H4 (cell line): ENCODE measurements at regions not wholly inside any gene's neighbourhood (a gene's known extent, or its start where the extent isn't known, plus 50 kb on each side); places are given as distances from the start of the nearest gene placed in this dataset.
"Not testable (repeated sequence)": the region's sequence is repeated elsewhere in the genome, so short reads cannot be mapped to it uniquely, and the experiment has no call there.

ENCODE experiments used
- DNase-seq: peaks from one replicate; pipeline ENCODE4 v3.0.0-alpha.2; 2015; ENCODE audit warnings: low spot score

DNA sequence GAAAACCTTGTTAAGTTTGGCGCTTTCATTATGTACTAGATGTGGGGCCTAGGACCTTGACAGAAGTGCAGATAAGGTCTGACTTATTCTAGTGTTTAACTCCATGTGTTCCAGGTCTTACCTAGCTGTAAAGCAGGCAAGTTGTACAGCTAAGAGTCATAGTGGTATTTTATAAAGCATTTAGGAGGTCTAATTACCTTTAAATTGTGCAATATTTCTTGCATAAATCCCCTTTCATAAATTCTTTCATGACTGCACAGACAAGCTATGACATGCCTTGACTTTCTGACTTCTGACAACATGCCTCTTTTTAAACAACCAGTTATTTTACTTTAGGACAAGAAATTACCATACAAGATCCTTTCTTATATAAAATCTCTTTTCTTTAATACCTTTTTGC lies 151.6 kb upstream of the VSTM2A start:
- no peak for DNase-seq

DNA sequence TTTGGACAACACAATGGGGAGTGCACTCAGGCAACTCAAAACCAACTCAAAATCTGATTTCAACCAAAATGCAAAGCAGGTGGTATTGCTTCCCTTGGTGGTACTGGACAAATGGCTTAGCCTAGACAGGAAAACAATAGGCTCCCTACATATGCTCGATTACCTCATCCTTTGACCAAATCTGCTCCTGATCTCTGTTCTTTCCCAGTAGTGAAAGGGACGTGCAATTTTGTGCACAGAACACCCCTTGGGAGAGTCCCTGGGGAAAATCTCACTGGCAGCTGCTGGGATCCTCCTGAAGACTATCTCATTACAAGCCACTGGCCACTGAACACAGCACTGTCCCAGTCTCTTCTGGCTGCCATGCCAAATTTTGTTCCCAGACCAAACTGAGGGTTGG lies 149.2 kb upstream of the VSTM2A start:
- DNase-seq = no peak

GRCh38 chr7:54394834-54395233 lies 147.3 kb upstream of the VSTM2A start:
- no peak for DNase-seq

DNA sequence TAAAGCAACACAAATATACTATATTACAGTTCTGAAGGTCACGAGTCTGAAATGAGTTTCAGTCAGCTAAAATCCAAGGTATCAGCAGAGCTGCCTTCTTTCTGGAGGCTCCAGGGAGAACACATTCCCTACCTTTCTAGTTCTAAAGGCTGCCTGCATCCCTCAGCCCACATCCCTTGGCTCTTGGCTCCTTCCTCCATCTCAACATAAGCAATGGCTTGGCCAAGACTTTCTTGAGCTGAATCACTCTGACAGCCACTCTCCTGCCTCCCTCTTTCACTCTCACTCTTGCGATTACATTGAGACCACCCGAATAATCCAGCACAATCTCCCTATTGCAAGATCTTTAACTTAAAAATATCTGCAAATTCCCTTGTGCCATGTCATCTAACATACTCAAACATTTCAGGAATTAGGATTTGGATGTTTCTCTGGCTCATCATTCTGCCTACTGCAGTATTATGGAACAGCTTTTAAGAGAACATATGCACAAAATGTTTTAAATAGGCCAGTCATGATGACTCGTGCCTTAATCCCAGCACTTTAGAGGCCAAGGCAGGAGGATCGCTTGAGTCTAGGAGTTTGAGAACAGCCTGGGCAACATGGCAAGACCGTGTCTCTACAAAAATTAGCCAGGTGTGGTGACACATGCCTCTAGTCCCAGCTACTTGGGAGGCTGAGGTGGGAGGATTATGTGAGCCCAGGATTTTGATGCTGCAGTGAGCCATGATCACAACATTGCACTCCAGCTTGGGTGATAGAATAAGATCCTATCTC lies 144.2 kb upstream of the VSTM2A start:
- DNase-seq = no peak

DNA sequence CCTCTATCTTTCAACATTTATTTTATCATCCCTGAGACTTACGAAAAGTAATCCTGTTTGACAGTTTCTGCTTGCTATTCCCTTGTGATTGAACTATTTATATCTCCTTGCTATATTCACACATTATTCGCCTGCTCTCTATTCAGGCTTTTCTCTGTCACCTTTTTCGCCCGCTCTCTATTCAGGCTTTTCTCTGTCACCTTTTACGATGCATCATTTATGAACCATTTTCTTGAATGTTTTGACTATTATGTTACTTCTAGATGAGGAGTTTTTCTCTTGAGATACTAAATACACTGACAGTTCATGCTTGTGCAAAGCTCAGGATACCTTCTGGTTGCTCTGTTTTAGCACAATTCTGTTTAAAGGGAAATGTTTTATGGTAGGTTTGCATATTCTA lies 143.3 kb upstream of the VSTM2A start:
- no peak for DNase-seq

- DNase-seq = no peak
These were observed 132.3 kb upstream of the VSTM2A start for GRCh38 chr7:54409917-54410316.

DNA sequence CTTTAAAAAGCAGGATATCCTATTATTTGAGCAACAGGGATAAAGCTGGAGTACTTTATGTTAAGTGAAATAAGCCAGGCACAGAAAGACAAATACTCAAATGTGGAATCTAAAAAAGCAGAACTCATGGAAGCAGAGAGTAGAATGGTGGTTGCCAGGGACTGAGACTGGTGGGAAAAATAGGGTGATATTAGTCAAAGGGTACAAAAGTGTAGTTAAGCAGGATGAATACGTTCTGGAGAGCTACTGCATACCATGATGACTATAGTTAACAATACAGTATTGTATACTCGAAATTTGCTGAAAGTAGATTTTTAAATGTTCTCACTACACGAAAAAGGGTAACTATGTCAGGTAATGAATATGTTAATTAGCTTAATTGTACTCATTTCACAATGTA lies 125.5 kb upstream of the VSTM2A start:
- no peak for DNase-seq

DNA sequence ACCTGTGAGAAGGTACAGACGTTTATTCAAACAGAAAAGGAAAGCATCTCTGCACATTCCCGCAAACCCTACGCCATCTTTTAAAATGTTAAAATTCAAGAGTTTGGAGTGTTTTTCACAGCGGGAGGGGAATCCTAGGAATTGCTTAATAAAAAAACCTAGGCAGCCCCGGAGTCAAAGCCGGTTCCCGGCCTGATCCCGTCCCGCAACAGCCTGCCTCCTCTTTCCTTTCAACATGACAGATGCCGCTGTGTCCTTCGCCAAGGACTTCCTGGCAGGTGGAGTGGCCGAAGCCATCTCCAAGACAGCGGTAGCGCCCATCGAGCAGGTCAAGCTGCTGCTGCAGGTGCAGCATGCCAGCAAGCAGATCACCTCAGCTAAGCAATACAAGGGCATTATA lies 123.0 kb upstream of the VSTM2A start:
- no peak for DNase-seq

DNA sequence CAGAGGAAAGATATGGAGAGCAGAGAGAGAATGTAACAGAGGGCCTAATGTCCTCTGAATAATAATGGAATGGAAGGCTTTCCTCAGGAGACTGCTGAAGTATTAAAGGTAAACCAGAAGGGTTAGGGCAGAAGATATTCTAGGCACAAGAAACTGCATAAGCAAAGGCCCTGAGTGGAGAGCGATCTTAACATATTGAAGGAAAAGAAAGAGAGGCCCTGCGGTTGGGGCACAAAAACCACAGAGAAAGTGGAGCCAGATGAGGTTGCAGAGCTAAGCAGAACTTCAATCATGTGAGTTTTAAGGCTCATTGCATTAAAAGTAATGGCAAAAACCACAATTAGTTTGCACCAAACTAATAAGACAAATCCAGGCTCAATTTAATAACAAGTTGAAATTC lies 115.8 kb upstream of the VSTM2A start:
- peak; percentile 26 for DNase-seq

DNA sequence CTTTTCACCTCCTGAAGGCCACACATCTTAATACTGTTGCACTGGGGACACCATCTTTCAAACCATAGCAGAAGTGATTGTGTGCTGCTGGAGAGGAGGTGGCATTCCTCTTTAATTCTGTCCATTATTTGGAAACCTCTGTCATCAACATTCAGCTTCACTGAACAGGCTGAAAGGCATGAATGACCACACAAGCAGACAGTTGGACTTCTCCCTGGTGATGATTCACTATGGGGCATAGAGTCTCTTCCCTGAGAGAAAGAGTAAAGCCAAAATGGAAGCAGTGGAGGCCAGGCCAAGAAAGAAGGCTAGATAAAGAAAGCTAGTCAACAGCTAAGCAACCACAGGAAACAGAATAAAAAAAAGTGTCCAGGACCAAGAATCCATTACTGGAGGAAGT lies 113.1 kb upstream of the VSTM2A start:
- no peak for DNase-seq

GRCh38 chr7:54439391-54439790 lies 102.8 kb upstream of the VSTM2A start:
- no peak for DNase-seq

- DNase-seq = not testable (repeated sequence)
These were observed 98.0 kb upstream of the VSTM2A start for GRCh38 chr7:54444046-54444686.

DNA sequence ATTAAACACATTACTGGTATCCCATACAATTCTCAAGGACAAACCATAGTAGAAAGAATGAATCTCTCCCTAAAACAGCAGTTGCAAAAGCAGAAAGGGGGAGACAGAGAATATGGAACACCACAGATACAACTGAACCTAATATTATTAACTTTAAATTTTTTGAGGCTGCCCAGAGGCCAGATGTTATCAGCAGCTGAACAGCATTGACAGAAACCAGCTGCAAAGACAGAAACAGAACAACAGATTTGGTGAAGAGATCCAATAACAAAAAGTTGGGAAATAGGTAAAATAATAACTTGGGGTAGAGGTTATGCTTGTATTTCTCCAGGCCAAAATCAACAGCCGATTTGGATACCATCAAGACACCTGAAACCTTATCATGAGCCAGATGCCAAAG lies 89.0 kb upstream of the VSTM2A start:
- not testable (repeated sequence) for DNase-seq

- DNase-seq = not testable (repeated sequence)
These were observed 87.5 kb upstream of the VSTM2A start for GRCh38 chr7:54454700-54455099.

GRCh38 chr7:54465095-54465494 lies 77.1 kb upstream of the VSTM2A start:
- no peak for DNase-seq

- no peak for DNase-seq
These were observed 72.4 kb upstream of the VSTM2A start for GRCh38 chr7:54469740-54470139.

DNA sequence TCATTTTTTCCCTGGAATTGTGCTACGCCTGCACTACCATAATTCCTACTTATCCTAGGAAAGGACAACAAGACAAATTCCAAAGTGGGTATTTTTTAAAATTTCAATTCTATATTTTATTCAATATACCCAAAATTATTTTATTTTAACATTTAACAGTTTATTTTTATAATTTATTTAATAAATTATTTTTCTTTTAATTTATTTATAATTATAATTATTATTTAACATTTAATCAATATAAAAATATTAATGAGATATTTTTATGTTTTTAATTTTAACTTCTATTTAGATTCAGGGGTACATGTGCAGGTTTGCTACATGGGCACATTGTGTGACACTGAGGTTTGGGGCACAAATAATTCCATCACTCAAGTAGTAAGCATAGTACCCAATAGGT lies 65.6 kb upstream of the VSTM2A start:
- no peak for DNase-seq

GRCh38 chr7:54477083-54477482 lies 65.1 kb upstream of the VSTM2A start:
- DNase-seq = no peak

GRCh38 chr7:54483523-54483922 lies 58.7 kb upstream of the VSTM2A start:
- no peak for DNase-seq

- no peak for DNase-seq
These were observed 57.1 kb upstream of the VSTM2A start for GRCh38 chr7:54485044-54485443.
